Upper lobe of right lung (tissue), 1 donor: ENCODE measurements at regions not wholly inside any gene's neighbourhood (a gene's known extent, or its start where the extent isn't known, plus 50 kb on each side); places are given as distances from the start of the nearest gene placed in this dataset.
A peak's percentile ranks its signal among the peaks of the same experiment; 100 is the strongest.

Experiments used
- ATAC-seq: fragments of 200-7000 bp; cut with Tn5 transposase; one replicate; pipeline ENCODE4 v1.9.1; 2020; ENCODE audit warnings: mild to moderate bottlenecking, moderate library complexity
- DNase-seq: peaks from one replicate; pipeline ENCODE4 v3.0.0-alpha.2; 2020
- H3K27ac ChIP-seq: fragments of 200-600 bp; one replicate; pipeline ENCODE4 v1.8.0; 2022
- H3K27me3 ChIP-seq: fragments of 200-600 bp; one replicate; pipeline ENCODE4 v1.8.0; 2022; ENCODE audit warnings: mild to moderate bottlenecking
- H3K36me3 ChIP-seq: fragments of 200-600 bp; one replicate; pipeline ENCODE4 v1.8.0; 2022
- H3K4me1 ChIP-seq: fragments of 200-600 bp; one replicate; pipeline ENCODE4 v1.8.0; 2022
- H3K4me3 ChIP-seq: fragments of 200-600 bp; one replicate; pipeline ENCODE4 v1.8.0; 2022; ENCODE audit warnings: mild to moderate bottlenecking
- H3K9me3 ChIP-seq: fragments of 200-600 bp; one replicate; pipeline ENCODE4 v1.8.0; 2022
- CTCF ChIP-seq: fragments of 200-600 bp; IDR thresholded peaks from one replicate; pipeline ENCODE4 v1.8.0; 2022; ENCODE audit warnings: antibody characterized with exemption
- intact Hi-C: fragments of 100-400 bp; cut with DNase I; formaldehyde crosslinking; loops from one replicate; pipeline ENCODE4 v1.11.0; 2022
- donor health status: DM: no; HTN: yes; CAD: no; lungs with severe emphysema.

GRCh38 chr12:42761601-42762350, 172.2 kb upstream of the PRICKLE1 start:
- no peaks in the 10 kb centered on the region for H3K9me3 ChIP-seq
- intact Hi-C loops: no loop called here
- TF ChIP-seq CTCF: no peak
- H3K36me3 ChIP-seq: no peaks in the 10 kb centered on the region
- no peak overlapping the region for H3K27ac ChIP-seq
- H3K4me1 ChIP-seq: peaks cover 4% of the 10 kb centered on the region
- ATAC-seq (no peak), DNase-seq (no peak)
- no peak overlapping the region for H3K4me3 ChIP-seq
- no peaks in the 10 kb centered on the region for H3K27me3 ChIP-seq

DNA sequence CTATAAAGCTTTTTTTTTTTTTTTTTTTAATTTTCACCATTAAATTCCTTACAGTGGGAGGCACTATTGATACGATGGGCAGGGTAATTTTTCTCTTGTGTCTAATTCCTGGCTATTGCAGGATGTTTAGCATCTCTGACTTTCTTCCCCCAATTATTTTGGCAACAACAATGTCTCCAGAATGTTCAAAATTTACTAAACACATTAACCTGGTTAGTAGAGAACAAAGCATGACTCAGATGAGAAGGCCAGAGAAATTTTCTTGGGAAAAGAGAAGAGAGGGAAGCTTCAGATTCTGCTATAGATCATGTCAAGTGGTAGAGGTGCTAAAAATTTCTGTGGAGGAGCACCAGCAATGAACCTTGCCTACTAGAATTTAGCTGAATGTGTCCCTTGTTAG, 171.5 kb upstream of the PRICKLE1 start:
- ATAC-seq: no peak
- DNase-seq: no peak

GRCh38 chr12:42760550-42760949, 171.0 kb upstream of the PRICKLE1 start:
- no peak for TF ChIP-seq CTCF
- Histone ChIP-seq H3K36me3 (no peaks in the 10 kb centered on the region), H3K4me1 (peaks cover 4% of the 10 kb centered on the region), H3K9me3 (no peaks in the 10 kb centered on the region), H3K27ac (no peak overlapping the region), H3K4me3 (no peak overlapping the region), H3K27me3 (no peaks in the 10 kb centered on the region)
- ATAC-seq: no peak
- intact Hi-C loops: no loop called here
- DNase-seq: no peak

More for the DNA sequence above, 171.5 kb upstream of the PRICKLE1 start:
- Histone ChIP-seq H3K27ac (no peak overlapping the region), H3K4me1 (peaks cover 4% of the 10 kb centered on the region), H3K36me3 (no peaks in the 10 kb centered on the region), H3K4me3 (no peak overlapping the region), H3K27me3 (no peaks in the 10 kb centered on the region), H3K9me3 (no peaks in the 10 kb centered on the region)
- intact Hi-C loops: no loop called here
- TF ChIP-seq CTCF: no peak

GRCh38 chr12:42759622-42760273, 170.2 kb upstream of the PRICKLE1 start:
- Histone ChIP-seq H3K27me3 (no peaks in the 10 kb centered on the region), H3K4me3 (no peak overlapping the region), H3K36me3 (no peaks in the 10 kb centered on the region), H3K9me3 (no peaks in the 10 kb centered on the region), H3K4me1 (peaks cover 4% of the 10 kb centered on the region), H3K27ac (no peak overlapping the region)
- peak; percentile 76 for ATAC-seq
- DNase-seq: peak; percentile 64
- intact Hi-C loops: no loop called here
- no peak for TF ChIP-seq CTCF

GRCh38 chr12:42758806-42759205, 169.3 kb upstream of the PRICKLE1 start:
- TF ChIP-seq CTCF: no peak
- Histone ChIP-seq H3K27me3 (no peaks in the 10 kb centered on the region), H3K4me1 (peaks cover 4% of the 10 kb centered on the region), H3K27ac (no peak overlapping the region), H3K9me3 (no peaks in the 10 kb centered on the region), H3K4me3 (no peak overlapping the region), H3K36me3 (no peaks in the 10 kb centered on the region)
- DNase-seq: no peak
- no peak for ATAC-seq
- intact Hi-C loops: no loop called here
